Peyer's patch (tissue), 4 donors: ENCODE measurements at regions not wholly inside any gene's neighbourhood (a gene's known extent, or its start where the extent isn't known, plus 50 kb on each side); places are given as distances from the start of the nearest gene placed in this dataset.

Experiments used
- POLR2A ChIP-seq, 2 donors: fragments of 450-650 bp; IDR thresholded peaks; one replicate each; pipeline ENCODE4 v1.5.1; 2017; ENCODE audit warnings: antibody characterized with exemption in 2 of 2, mild to moderate bottlenecking in 2 of 2, moderate library complexity in 2 of 2
- TF ChIP-seq, protein P1 (sequence below), 6 experiments: fragments of 450-650 bp in 4 of 6; fragments of 200-600 bp in 2 of 6; sonication (generic) in 1 of 6; IDR thresholded peaks; one replicate each; pipeline ENCODE4 v1.5.1; 2017 to 2019; ENCODE audit warnings: antibody characterized with exemption in 6 of 6, mild to moderate bottlenecking in 3 of 6, moderate library complexity in 1 of 6

DNA sequence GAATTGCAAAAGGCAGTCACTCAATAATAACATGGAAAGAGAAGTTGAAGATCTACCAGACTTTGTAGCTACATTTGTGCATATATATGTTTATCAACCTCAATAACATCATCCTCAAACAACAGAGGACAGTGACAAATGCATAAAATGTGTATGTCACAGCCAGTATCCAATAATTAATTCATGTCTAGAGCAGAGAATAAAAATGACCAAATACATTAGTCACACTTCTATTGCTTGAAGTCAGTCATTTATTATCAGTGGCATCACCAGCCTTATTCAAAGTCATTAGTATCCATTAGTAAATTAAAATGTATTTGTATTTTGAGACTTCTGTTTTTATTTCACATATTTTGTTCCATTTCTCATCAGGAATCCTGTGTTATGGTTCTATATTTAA lies 852.8 kb downstream of the XPNPEP1 start:
- TF ChIP-seq POLR2A (IDR thresholded peaks at IDR 0.05) = no peak
- TF ChIP-seq, protein P1, sequence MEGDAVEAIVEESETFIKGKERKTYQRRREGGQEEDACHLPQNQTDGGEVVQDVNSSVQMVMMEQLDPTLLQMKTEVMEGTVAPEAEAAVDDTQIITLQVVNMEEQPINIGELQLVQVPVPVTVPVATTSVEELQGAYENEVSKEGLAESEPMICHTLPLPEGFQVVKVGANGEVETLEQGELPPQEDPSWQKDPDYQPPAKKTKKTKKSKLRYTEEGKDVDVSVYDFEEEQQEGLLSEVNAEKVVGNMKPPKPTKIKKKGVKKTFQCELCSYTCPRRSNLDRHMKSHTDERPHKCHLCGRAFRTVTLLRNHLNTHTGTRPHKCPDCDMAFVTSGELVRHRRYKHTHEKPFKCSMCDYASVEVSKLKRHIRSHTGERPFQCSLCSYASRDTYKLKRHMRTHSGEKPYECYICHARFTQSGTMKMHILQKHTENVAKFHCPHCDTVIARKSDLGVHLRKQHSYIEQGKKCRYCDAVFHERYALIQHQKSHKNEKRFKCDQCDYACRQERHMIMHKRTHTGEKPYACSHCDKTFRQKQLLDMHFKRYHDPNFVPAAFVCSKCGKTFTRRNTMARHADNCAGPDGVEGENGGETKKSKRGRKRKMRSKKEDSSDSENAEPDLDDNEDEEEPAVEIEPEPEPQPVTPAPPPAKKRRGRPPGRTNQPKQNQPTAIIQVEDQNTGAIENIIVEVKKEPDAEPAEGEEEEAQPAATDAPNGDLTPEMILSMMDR (IDR thresholded peaks at IDR 0.05) = no peak
